Keratinocyte (primary cell): ENCODE measurements at regions not wholly inside any gene's neighbourhood (a gene's known extent, or its start where the extent isn't known, plus 50 kb on each side); places are given as distances from the start of the nearest gene placed in this dataset.
"Not testable (repeated sequence)": the region's sequence is repeated elsewhere in the genome, so short reads cannot be mapped to it uniquely, and the experiment has no call there.

Experiments used
- DNase-seq: peaks from one replicate; pipeline ENCODE4 v3.0.0-alpha.2; 2011; ENCODE audit warnings: low read depth, missing footprints, low spot score
- FAIRE-seq: peaks from 2 replicates; lab custom pipeline; 2011; peaks lifted over from hg19 to GRCh38; lab: Jason Lieb, UNC
- H2AFZ ChIP-seq: 2 replicates; pipeline ENCODE4 v1.6.0; 2012; ENCODE audit warnings: low read length, control low read depth, inconsistent platforms; ENCODE audit not compliant: control insufficient read depth
- H3K27ac ChIP-seq: 2 replicates; pipeline ENCODE4 v1.5.1; 2011; ENCODE audit warnings: low read length; ENCODE audit not compliant: control insufficient read depth, insufficient read depth
- H3K27me3 ChIP-seq: 3 replicates; pipeline ENCODE4 v1.6.0; 2011; ENCODE audit warnings: low read length; ENCODE audit not compliant: control insufficient read depth, insufficient read depth; ENCODE audit errors: extremely low read depth
- H3K36me3 ChIP-seq, 2 experiments: 2 replicates in 1 of 2; 3 replicates in 1 of 2; pipeline ENCODE4 v1.5.1; 2011; ENCODE audit warnings: low read length in 2 of 2, mild to moderate bottlenecking in 1 of 2; ENCODE audit not compliant: control insufficient read depth in 2 of 2, insufficient read depth in 2 of 2; ENCODE audit errors: extremely low read depth in 1 of 2
- H3K4me1 ChIP-seq: 3 replicates; pipeline ENCODE4 v1.5.1; 2011; ENCODE audit warnings: low read length; ENCODE audit not compliant: control insufficient read depth, insufficient read depth; ENCODE audit errors: extremely low read depth
- H3K4me2 ChIP-seq: 3 replicates; pipeline ENCODE4 v1.6.0; 2011; ENCODE audit warnings: low read depth, low read length; ENCODE audit not compliant: control insufficient read depth, insufficient read depth; ENCODE audit errors: extremely low read depth
- H3K4me3 ChIP-seq, 3 experiments: fragments of 200-600 bp in 1 of 3; sonication (generic) in 1 of 3; 2 replicates in 2 of 3; 3 replicates in 1 of 3; pipeline ENCODE4 v1.5.1; 2011 to 2016; ENCODE audit warnings: low read length in 3 of 3, mild to moderate bottlenecking in 3 of 3, control low read depth in 2 of 3, inconsistent platforms in 1 of 3, low read depth in 1 of 3, mixed read lengths in 1 of 3, mixed run types in 1 of 3, moderate library complexity in 1 of 3; ENCODE audit not compliant: control insufficient read depth in 2 of 3, insufficient read depth in 2 of 3; ENCODE audit errors: extremely low read depth in 1 of 3
- H3K79me2 ChIP-seq: 2 replicates; pipeline ENCODE4 v1.6.0; 2012; ENCODE audit warnings: low read length; ENCODE audit not compliant: control insufficient read depth, insufficient read depth
- H3K9ac ChIP-seq: 3 replicates; pipeline ENCODE4 v1.6.0; 2011; ENCODE audit warnings: low read length; ENCODE audit not compliant: control insufficient read depth, insufficient read depth; ENCODE audit errors: extremely low read depth
- H3K9me1 ChIP-seq: 3 replicates; pipeline ENCODE4 v1.6.0; 2011; ENCODE audit warnings: low read length; ENCODE audit not compliant: control insufficient read depth, insufficient read depth; ENCODE audit errors: extremely low read depth
- H3K9me3 ChIP-seq: 2 replicates; pipeline ENCODE4 v1.5.1; 2012; ENCODE audit warnings: low read depth, low read length; ENCODE audit not compliant: control insufficient read depth
- H4K20me1 ChIP-seq: 3 replicates; pipeline ENCODE4 v1.6.0; 2011; ENCODE audit warnings: low read length; ENCODE audit not compliant: control insufficient read depth, insufficient read depth; ENCODE audit errors: extremely low read depth
- CTCF ChIP-seq, 3 experiments: IDR thresholded peaks in 1 of 3; conservative IDR thresholded peaks in 1 of 3; optimal IDR thresholded peaks in 1 of 3; 2 replicates in 2 of 3; 3 replicates in 1 of 3; pipeline versions ENCODE3 to v1.5.1; 2011; ENCODE audit warnings: low read length in 3 of 3, mild to moderate bottlenecking in 3 of 3, moderate library complexity in 2 of 3, control low read depth in 1 of 3, inconsistent platforms in 1 of 3; ENCODE audit not compliant: insufficient read depth in 2 of 3; ENCODE audit errors: extremely low read depth in 1 of 3
- EZH2 ChIP-seq: IDR thresholded peaks from one replicate; pipeline ENCODE4 v1.6.1; 2012; ENCODE audit warnings: inconsistent platforms, mild to moderate bottlenecking, low read length, moderate library complexity
- dilution Hi-C: fragments of 300-500 bp; cut with MboI; formaldehyde crosslinking; loops from one replicate; pipeline ENCODE4 v1.7.0; 2020; ENCODE audit warnings: low sequenced_read_pairs; ENCODE audit not compliant: extremely low pct_ligation_motif_present

- no peaks in the 10 kb centered on the region for H3K27me3 ChIP-seq
- H3K9me3 ChIP-seq, result no peaks in the 10 kb centered on the region
- no peak overlapping the region for H3K4me3 ChIP-seq
- DNase-seq (no peak), FAIRE-seq (no peak)
- H2AFZ ChIP-seq, result no peak overlapping the region
- no peak overlapping the region for H3K9ac ChIP-seq
- no peak overlapping the region for H3K4me2 ChIP-seq
- H3K36me3 ChIP-seq, result no peaks in the 10 kb centered on the region
- H3K9me1 ChIP-seq, result no peaks in the 10 kb centered on the region
- dilution Hi-C loops, result no loop called here
- TF ChIP-seq CTCF (optimal IDR thresholded peaks at IDR 0.05 in 1 of 3, IDR thresholded peaks at IDR 0.05 in 1 of 3, conservative IDR thresholded peaks at IDR 0.05 in 1 of 3; ENCODE audit: extremely low read depth in 1 of 3, insufficient read depth in 2 of 3, low read length in 3 of 3) (no peak), EZH2 (no peak)
- no peaks in the 10 kb centered on the region for H3K4me1 ChIP-seq
- H4K20me1 ChIP-seq, result no peaks in the 10 kb centered on the region
- H3K79me2 ChIP-seq, result no peaks in the 10 kb centered on the region
- no peak overlapping the region for H3K27ac ChIP-seq
Observed at GRCh38 chr10:63689768-63690167, 168.6 kb downstream of the REEP3 start.

DNA sequence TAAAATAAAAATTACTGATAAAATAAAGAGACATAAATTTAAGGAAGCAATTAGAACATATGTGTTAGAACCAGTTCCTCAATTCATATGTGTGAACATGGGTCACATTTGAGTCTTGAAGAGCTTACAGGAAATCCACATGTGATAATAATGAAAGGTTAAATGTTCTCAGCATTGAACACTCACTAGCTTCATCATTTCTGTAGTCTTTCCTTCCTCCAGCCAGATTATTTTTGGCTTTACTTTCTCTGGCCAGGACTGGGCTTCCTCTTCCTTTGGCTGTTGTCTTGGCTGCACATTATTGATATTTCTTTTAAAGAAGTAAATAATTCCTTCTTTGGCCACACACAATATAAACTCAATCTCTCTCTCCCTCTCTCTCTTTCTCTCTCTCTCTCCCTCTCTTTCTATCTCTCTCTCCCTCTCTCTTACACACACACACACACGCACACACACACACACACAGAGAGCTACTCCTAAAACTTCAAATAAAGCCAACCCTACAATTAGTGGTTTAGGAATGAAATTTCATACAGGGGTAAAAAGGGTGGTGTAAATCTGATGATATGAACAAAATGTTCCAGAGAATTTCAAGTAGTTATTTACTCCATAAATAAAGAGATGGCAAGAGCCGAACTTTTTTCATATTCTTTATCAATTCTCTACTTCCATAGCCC is 171.2 kb downstream of the REEP3 start:
- Histone ChIP-seq H3K4me1 (peaks cover 6% of the 10 kb centered on the region), H3K27ac (no peak overlapping the region), H3K36me3 (no peaks in the 10 kb centered on the region), H3K9me1 (no peaks in the 10 kb centered on the region), H3K9ac (no peak overlapping the region), H2AFZ (no peak overlapping the region), H3K9me3 (no peaks in the 10 kb centered on the region), H3K4me3 (no peak overlapping the region), H3K27me3 (no peaks in the 10 kb centered on the region), H4K20me1 (no peaks in the 10 kb centered on the region), H3K79me2 (no peaks in the 10 kb centered on the region), H3K4me2 (no peak overlapping the region)
- dilution Hi-C loops, result no loop called here
- DNase-seq (no peak), FAIRE-seq (no peak)
- TF ChIP-seq EZH2 (no peak), CTCF (optimal IDR thresholded peaks at IDR 0.05 in 1 of 3, IDR thresholded peaks at IDR 0.05 in 1 of 3, conservative IDR thresholded peaks at IDR 0.05 in 1 of 3; ENCODE audit: extremely low read depth in 1 of 3, insufficient read depth in 2 of 3, low read length in 3 of 3) (no peak)

GRCh38 chr10:63693021-63693420 is 171.8 kb downstream of the REEP3 start:
- H3K9me1 ChIP-seq, H3K9ac ChIP-seq, H3K4me2 ChIP-seq, H3K9me3 ChIP-seq, H3K4me3 ChIP-seq, H2AFZ ChIP-seq, H3K36me3 ChIP-seq, H3K4me1 ChIP-seq, H3K27ac ChIP-seq, H4K20me1 ChIP-seq, dilution Hi-C loops, H3K79me2 ChIP-seq, H3K27me3 ChIP-seq, DNase-seq, FAIRE-seq: not testable (repeated sequence)
